A549 (cell line): ENCODE measurements at regions not wholly inside any gene's neighbourhood (a gene's known extent, or its start where the extent isn't known, plus 50 kb on each side); places are given as distances from the start of the nearest gene placed in this dataset.

ENCODE experiments used
- POLR2A ChIP-seq: IDR thresholded peaks from 2 replicates; pipeline ENCODE4 v1.6.1; 2012; ENCODE audit warnings: mild to moderate bottlenecking, low read length
- ZNF302 ChIP-seq: fragments of 250-450 bp; sonication (Bioruptor Pico); IDR thresholded peaks from 2 replicates; pipeline ENCODE4 v1.9.0; 2021; ENCODE audit warnings: inconsistent platforms, mild to moderate bottlenecking, moderate library complexity

DNA sequence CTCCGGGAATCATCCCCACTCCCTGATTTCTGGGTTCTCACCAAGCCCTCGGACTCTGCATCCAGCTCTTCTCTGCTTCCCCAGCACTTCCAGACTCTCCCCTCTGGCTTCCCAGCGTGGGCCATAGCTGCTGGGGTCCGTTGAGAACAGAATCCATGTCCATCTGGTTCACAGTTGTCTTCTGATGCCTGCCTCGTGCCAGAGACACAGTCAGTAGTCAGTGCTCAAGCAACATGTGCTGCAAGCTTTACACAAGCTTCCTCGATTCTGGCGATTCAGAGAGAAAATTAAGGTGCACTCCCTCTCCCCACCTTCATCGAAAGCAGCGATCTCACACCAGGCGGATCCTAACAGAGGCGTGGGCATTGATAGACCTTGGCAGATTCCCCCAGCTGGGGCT lies 495.5 kb downstream of the TBC1D22A start:
- no peak for TF ChIP-seq ZNF302
- no peak for TF ChIP-seq POLR2A
